GM12875 (cell line): ENCODE measurements at regions not wholly inside any gene's neighbourhood (a gene's known extent, or its start where the extent isn't known, plus 50 kb on each side); places are given as distances from the start of the nearest gene placed in this dataset.

Source experiments
- H3K4me3 ChIP-seq: one replicate; pipeline ENCODE4 v1.5.1; 2011; ENCODE audit warnings: low read depth, low read length, control low read depth
- CTCF ChIP-seq: IDR thresholded peaks from 2 replicates; pipeline ENCODE4 v1.5.1; 2011; ENCODE audit warnings: low read depth, mild to moderate bottlenecking, control low read depth, inconsistent platforms, low read length, moderate library complexity, borderline replicate concordance; ENCODE audit not compliant: insufficient read depth

GRCh38 chr17:33401249-33401648, 108.2 kb upstream of the ASIC2 start:
- no peak for TF ChIP-seq CTCF
- H3K4me3 ChIP-seq: no peak overlapping the region

GRCh38 chr17:33403194-33403593, 110.1 kb upstream of the ASIC2 start:
- no peak for TF ChIP-seq CTCF
- no peak overlapping the region for H3K4me3 ChIP-seq

- TF ChIP-seq CTCF: no peak
Measured at GRCh38 chr17:33404070-33404819, 111.2 kb upstream of the ASIC2 start.

GRCh38 chr17:33416131-33416530, 123.0 kb upstream of the ASIC2 start:
- no peak overlapping the region for H3K4me3 ChIP-seq
- no peak for TF ChIP-seq CTCF

More at GRCh38 chr17:33404070-33404819, 111.2 kb upstream of the ASIC2 start:
- no peak overlapping the region for H3K4me3 ChIP-seq

- TF ChIP-seq CTCF: no peak
Measured at GRCh38 chr17:33421933-33422332, 128.8 kb upstream of the ASIC2 start.

GRCh38 chr17:33433581-33433980, 140.5 kb upstream of the ASIC2 start:
- H3K4me3 ChIP-seq: no peak overlapping the region
- TF ChIP-seq CTCF: no peak

More at GRCh38 chr17:33421933-33422332, 128.8 kb upstream of the ASIC2 start:
- H3K4me3 ChIP-seq: no peak overlapping the region

- no peak for TF ChIP-seq CTCF
- H3K4me3 ChIP-seq: no peak overlapping the region
Measured at GRCh38 chr17:33434841-33435240, 141.7 kb upstream of the ASIC2 start.
